Ascending aorta (tissue), 2 donors: ENCODE measurements at regions not wholly inside any gene's neighbourhood (a gene's known extent, or its start where the extent isn't known, plus 50 kb on each side); places are given as distances from the start of the nearest gene placed in this dataset.

ENCODE experiments used
- DNase-seq, 2 donors: peaks; one replicate each; pipeline ENCODE4 v3.0.0-alpha.2; 2019; ENCODE audit warnings: low spot score in 2 of 2
- H3K27ac ChIP-seq, 2 donors: fragments of 200-600 bp; sonication (generic); one replicate each; pipeline ENCODE4 v1.5.1; 2016 to 2017; ENCODE audit warnings: mild to moderate bottlenecking in 1 of 2
- H3K27me3 ChIP-seq: fragments of 200-600 bp; sonication (generic); one replicate; pipeline ENCODE4 v1.5.1; 2017
- H3K36me3 ChIP-seq, 2 donors: fragments of 200-600 bp; sonication (generic); one replicate each; pipeline ENCODE4 v1.5.1; 2016
- H3K4me1 ChIP-seq, 2 donors: fragments of 200-600 bp; sonication (generic); one replicate each; pipeline ENCODE4 v1.5.1; 2016 to 2017; ENCODE audit warnings: mild to moderate bottlenecking in 1 of 2
- H3K4me3 ChIP-seq, 2 donors: fragments of 200-600 bp; sonication (generic); one replicate each; pipeline ENCODE4 v1.5.1; 2016 to 2017; ENCODE audit warnings: mild to moderate bottlenecking in 1 of 2
- H3K9me3 ChIP-seq, 2 donors: fragments of 200-600 bp; sonication (generic); one replicate each; pipeline ENCODE4 v1.5.1; 2016
- intact Hi-C: fragments of 100-400 bp; cut with DNase I; formaldehyde crosslinking; loops from one replicate; pipeline ENCODE4 v1.15.1; 2023
- TF ChIP-seq, protein P1 (sequence below), 3 experiments: fragments of 200-600 bp in 2 of 3; fragments of 450-650 bp in 1 of 3; sonication (generic) in 2 of 3; IDR thresholded peaks; one replicate each; pipeline ENCODE4 v1.5.1; 2016 to 2019; ENCODE audit warnings: antibody characterized with exemption in 3 of 3, mild to moderate bottlenecking in 1 of 3, moderate library complexity in 1 of 3

DNA sequence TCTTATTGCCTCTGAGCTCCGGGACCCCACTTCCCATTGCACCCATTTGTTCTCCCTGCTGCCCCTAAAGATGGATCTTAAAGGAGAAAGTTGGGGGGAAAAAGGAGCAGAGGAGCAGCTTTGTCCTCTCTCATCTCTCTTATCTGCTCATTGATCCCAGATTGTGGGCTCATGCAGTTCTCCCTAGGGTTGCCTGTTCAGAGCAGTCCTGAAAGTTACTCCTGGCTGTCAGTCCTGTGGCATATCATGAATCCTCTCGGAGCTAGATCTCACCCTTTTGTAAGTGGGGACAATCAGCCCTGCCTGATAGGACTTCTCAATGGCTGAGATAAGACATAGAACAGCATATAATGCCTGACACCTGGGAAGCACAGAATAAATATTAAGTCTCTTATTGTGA, 440.3 kb downstream of the IRS2 start:
- Histone ChIP-seq H3K4me1 (no peaks in the 10 kb centered on the region), H3K36me3 (no peaks in the 10 kb centered on the region), H3K27me3 (no peaks in the 10 kb centered on the region), H3K9me3 (no peaks in the 10 kb centered on the region), H3K4me3 (no peak overlapping the region), H3K27ac (no peak overlapping the region)
- TF ChIP-seq, protein P1, sequence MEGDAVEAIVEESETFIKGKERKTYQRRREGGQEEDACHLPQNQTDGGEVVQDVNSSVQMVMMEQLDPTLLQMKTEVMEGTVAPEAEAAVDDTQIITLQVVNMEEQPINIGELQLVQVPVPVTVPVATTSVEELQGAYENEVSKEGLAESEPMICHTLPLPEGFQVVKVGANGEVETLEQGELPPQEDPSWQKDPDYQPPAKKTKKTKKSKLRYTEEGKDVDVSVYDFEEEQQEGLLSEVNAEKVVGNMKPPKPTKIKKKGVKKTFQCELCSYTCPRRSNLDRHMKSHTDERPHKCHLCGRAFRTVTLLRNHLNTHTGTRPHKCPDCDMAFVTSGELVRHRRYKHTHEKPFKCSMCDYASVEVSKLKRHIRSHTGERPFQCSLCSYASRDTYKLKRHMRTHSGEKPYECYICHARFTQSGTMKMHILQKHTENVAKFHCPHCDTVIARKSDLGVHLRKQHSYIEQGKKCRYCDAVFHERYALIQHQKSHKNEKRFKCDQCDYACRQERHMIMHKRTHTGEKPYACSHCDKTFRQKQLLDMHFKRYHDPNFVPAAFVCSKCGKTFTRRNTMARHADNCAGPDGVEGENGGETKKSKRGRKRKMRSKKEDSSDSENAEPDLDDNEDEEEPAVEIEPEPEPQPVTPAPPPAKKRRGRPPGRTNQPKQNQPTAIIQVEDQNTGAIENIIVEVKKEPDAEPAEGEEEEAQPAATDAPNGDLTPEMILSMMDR (IDR thresholded peaks at IDR 0.05): no peak
- intact Hi-C loops: no loop called here
- DNase-seq: no peak

DNA sequence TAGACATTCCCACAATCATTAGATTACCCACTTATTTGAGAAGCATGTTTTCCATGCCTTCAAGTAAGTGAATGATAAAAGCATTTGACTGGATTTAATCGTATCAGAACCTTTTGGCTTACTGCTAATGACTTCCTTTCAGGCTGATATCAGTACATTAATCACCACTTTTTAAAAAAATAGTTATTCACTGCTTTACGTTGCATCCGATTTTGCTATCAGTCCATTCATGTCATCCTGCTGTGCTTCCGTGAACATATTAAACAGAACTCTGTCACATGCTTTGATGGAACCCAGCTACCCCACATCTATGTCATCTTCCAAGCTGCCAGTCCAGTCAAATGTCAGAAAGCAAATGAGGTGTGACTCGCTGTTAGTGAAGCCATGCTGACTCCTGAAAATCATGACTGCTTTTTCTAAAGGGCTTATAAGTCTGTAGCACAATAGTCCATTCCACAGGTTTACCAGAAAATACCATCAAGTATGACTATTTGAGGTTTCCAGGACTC, 440.9 kb downstream of the IRS2 start:
- H3K27ac ChIP-seq: no peak overlapping the region
- no peaks in the 10 kb centered on the region for H3K4me1 ChIP-seq
- intact Hi-C loops: no loop called here
- no peak overlapping the region for H3K4me3 ChIP-seq
- TF ChIP-seq, protein P1 (IDR thresholded peaks at IDR 0.05): no peak
- H3K9me3 ChIP-seq: no peaks in the 10 kb centered on the region
- DNase-seq: no peak
- no peaks in the 10 kb centered on the region for H3K36me3 ChIP-seq
- H3K27me3 ChIP-seq: no peaks in the 10 kb centered on the region

DNA sequence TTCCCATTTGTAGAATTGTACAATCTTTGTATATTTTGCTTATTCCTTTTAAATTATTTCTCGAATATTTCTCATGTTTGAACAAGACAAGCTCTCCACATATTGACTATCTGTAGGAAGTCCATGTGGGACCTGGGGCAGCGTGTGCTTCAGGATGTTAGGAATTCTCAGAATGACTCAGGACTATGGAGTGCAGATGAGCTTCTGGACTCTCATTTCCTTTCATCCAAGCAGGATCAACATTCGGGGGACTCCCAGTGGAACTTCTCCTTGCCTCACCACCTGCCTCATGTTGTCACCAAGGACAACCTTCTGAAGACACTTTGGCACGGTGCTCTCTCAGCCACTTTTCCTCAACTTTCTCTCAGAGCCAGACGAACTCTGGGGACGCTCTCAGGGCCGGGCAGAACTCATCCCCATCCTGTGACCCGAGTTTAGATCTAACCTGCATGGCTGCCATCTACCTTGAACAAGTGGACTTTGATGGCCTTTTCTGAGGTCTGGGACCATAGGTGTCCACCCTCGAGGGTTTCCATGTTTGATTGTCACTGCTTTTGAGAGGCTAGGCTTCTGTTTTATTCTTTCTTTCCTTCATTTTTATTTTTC, 441.7 kb downstream of the IRS2 start:
- Histone ChIP-seq H3K4me1 (no peaks in the 10 kb centered on the region), H3K27ac (no peak overlapping the region), H3K9me3 (no peaks in the 10 kb centered on the region), H3K27me3 (no peaks in the 10 kb centered on the region), H3K36me3 (no peaks in the 10 kb centered on the region), H3K4me3 (no peak overlapping the region)
- no peak for DNase-seq
- TF ChIP-seq, protein P1 (IDR thresholded peaks at IDR 0.05): no peak
- intact Hi-C loops: no loop called here

DNA sequence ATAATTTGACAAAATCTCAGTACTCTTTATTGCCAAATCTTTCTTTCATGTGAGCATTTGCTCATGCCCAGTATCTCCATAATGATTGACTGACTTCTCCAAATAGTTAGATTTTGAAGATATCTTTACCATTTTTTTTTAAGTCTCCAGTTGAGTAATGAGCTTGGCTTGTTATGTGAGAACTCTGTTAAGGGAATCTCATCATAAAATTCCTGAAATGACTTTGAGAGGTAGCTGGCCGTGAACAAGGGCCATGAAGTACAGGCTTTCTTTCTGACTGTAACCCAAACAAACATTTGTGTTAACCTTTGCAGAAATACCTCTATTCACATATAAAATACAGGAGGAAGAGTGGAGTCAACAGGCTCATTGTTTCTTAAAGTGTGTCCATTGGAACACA, 449.7 kb downstream of the IRS2 start:
- TF ChIP-seq, protein P1 (IDR thresholded peaks at IDR 0.05): no peak
- no peaks in the 10 kb centered on the region for H3K36me3 ChIP-seq
- H3K27me3 ChIP-seq: no peaks in the 10 kb centered on the region
- DNase-seq: no peak
- H3K9me3 ChIP-seq: no peaks in the 10 kb centered on the region
- intact Hi-C loops: no loop called here
- no peak overlapping the region for H3K4me3 ChIP-seq
- H3K4me1 ChIP-seq: no peaks in the 10 kb centered on the region
- no peak overlapping the region for H3K27ac ChIP-seq

DNA sequence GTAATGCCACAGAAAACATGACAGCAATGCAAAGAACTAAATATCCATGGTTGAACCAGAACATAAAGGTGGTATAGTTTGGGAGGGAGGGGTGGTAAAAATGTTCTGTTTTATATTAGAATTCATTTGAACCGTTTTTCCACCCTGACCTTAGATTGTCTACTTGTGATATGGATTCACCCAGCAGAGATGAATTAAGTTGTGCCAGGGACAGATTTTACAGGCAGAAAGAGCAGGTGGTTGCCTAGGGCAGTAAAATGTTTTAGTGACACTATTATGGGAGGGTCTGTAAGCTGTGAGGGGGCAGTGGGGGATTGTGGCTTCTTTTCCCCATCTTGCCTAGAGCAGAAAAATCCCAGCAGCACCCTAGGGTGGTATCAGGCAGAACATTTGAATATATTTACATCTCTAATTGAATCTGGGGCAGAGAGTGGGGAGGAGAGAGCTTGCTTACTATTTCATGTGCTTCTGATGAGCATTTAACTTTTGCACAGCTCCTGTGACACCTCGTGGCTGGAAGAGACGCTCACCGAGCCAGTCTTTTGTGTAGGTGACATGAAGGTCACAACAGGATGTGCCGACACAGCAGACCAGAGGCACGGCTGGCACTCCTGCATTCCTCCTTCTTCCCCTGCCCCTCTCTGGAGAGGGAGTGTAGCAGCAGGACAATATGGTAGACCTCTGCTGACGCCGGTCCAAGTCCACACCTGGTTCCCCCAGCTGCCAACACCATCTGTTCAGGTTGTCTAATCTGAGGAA, 452.3 kb downstream of the IRS2 start:
- intact Hi-C loops: no loop called here

More for the DNA sequence above, 452.3 kb downstream of the IRS2 start:
- Histone ChIP-seq H3K9me3 (no peaks in the 10 kb centered on the region), H3K27me3 (no peaks in the 10 kb centered on the region), H3K4me1 (no peaks in the 10 kb centered on the region), H3K27ac (no peak overlapping the region), H3K4me3 (no peak overlapping the region), H3K36me3 (no peaks in the 10 kb centered on the region)
- TF ChIP-seq, protein P1 (IDR thresholded peaks at IDR 0.05): no peak
- no peak for DNase-seq
